ENCODE measurements at regions not wholly inside any gene's neighbourhood (a gene's known extent, or its start where the extent isn't known, plus 50 kb on each side); places are given as distances from the start of the nearest gene placed in this dataset.
"Not testable (repeated sequence)": the region's sequence is repeated elsewhere in the genome, so short reads cannot be mapped to it uniquely, and the experiment has no call there.

GRCh38 chr3:152211655-152212054, 57.1 kb upstream of the MBNL1 start:
- 94 to 97% methylated on average over 1 of the region's 1 CpG for WGBS, 2 donors
- DNase-seq (ENCODE audit: low spot score in 2 of 2) = no peak
- TF ChIP-seq POLR2A (IDR thresholded peaks at IDR 0.05) (no peak), CTCF (IDR thresholded peaks at IDR 0.05) (no peak)
- intact Hi-C loops (cut with DNase I; ENCODE audit: low total_unique reads) = no loop called here
- no peak overlapping the region for H3K4me3 ChIP-seq (ENCODE audit: low read depth, poor library complexity, severe bottlenecking)

GRCh38 chr3:152213203-152213602, 55.5 kb upstream of the MBNL1 start:
- H3K4me3 ChIP-seq (ENCODE audit: low read depth, poor library complexity, severe bottlenecking) = no peak overlapping the region
- TF ChIP-seq CTCF (IDR thresholded peaks at IDR 0.05) (no peak), POLR2A (IDR thresholded peaks at IDR 0.05) (no peak)
- no peak for DNase-seq (ENCODE audit: low spot score in 2 of 2)
- intact Hi-C loops (cut with DNase I; ENCODE audit: low total_unique reads) = no loop called here

- WGBS, 2 donors = 69 to 92% methylated on average over 1 of the region's 1 CpG
- intact Hi-C loops (cut with DNase I; ENCODE audit: low total_unique reads) = no loop called here
- TF ChIP-seq CTCF (IDR thresholded peaks at IDR 0.05) (no peak), POLR2A (IDR thresholded peaks at IDR 0.05) (no peak)
- DNase-seq (ENCODE audit: low spot score in 2 of 2) = no peak
- no peak overlapping the region for H3K4me3 ChIP-seq (ENCODE audit: low read depth, poor library complexity, severe bottlenecking)
Measured at GRCh38 chr3:152213938-152214337, 54.8 kb upstream of the MBNL1 start.

GRCh38 chr3:152216960-152217865, 51.5 kb upstream of the MBNL1 start:
- 94 to 96% methylated on average over 28 to 29 of the region's 34 CpGs for WGBS, 2 donors
- H3K4me3 ChIP-seq (ENCODE audit: low read depth, poor library complexity, severe bottlenecking); intact Hi-C loops (cut with DNase I; ENCODE audit: low total_unique reads): not testable (repeated sequence)
- peak in 1 of 2 donors; percentile 81 for DNase-seq (ENCODE audit: low spot score in 2 of 2)

GRCh38 chr3:152218602-152219001, 50.1 kb upstream of the MBNL1 start:
- H3K4me3 ChIP-seq (ENCODE audit: low read depth, poor library complexity, severe bottlenecking) = no peak overlapping the region
- WGBS, 2 donors = 88 to 96% methylated on average over 1 of the region's 1 CpG
- intact Hi-C loops (cut with DNase I; ENCODE audit: low total_unique reads) = no loop called here
- no peak for DNase-seq (ENCODE audit: low spot score in 2 of 2)
- TF ChIP-seq POLR2A (IDR thresholded peaks at IDR 0.05) (no peak), CTCF (IDR thresholded peaks at IDR 0.05) (no peak)
